PC-9 (cell line): ENCODE measurements at regions not wholly inside any gene's neighbourhood (a gene's known extent, or its start where the extent isn't known, plus 50 kb on each side); places are given as distances from the start of the nearest gene placed in this dataset.

Experiments
- BruUV-seq: library from RNA; stranded (reverse); fragments of 400-500 nt; replicated peaks from 2 replicates; lab custom pipeline; 2021; lab: Mats Ljungman, UMichigan
- CTCF ChIA-PET: fragments of 300-600 bp; sonication (Branson Sonifier 250); formaldehyde crosslinking; loops from one replicate; lab custom pipeline; 2022; ENCODE audit warnings: antibody characterized with exemption; lab: Charles Lee
- POLR2A ChIA-PET: fragments of 300-600 bp; sonication (Branson Sonifier 250); formaldehyde crosslinking; loops from one replicate; lab custom pipeline; 2022; ENCODE audit warnings: antibody characterized with exemption; ENCODE audit not compliant: unreplicated experiment; lab: Charles Lee
- DNase-seq, 2 experiments: peaks; one replicate each; pipeline versions ENCODE4 v3.0.0 to v3.0.0-alpha.2; 2015 to 2022; ENCODE audit warnings: mixed read lengths in 1 of 2
- H2AFZ ChIP-seq: fragments of 200-600 bp; sonication (generic); 2 replicates; pipeline ENCODE4 v1.8.1; 2017; ENCODE audit warnings: antibody characterized with exemption
- H3F3A ChIP-seq: fragments of 200-600 bp; sonication (generic); 2 replicates; pipeline ENCODE4 v1.8.1; 2017; ENCODE audit warnings: antibody characterized with exemption, mild to moderate bottlenecking, low read depth; ENCODE audit not compliant: insufficient read depth
- H3K27ac ChIP-seq: fragments of 200-600 bp; sonication (generic); 2 replicates; pipeline ENCODE4 v1.6.1; 2016; ENCODE audit warnings: mixed run types
- H3K27me3 ChIP-seq: fragments of 200-600 bp; sonication (generic); 2 replicates; pipeline ENCODE4 v1.6.1; 2016; ENCODE audit warnings: low read depth, mixed run types; ENCODE audit not compliant: insufficient read depth
- H3K36me3 ChIP-seq: fragments of 200-600 bp; sonication (generic); 2 replicates; pipeline ENCODE4 v1.6.1; 2016; ENCODE audit warnings: low read depth, mixed run types
- H3K4me1 ChIP-seq: fragments of 200-600 bp; sonication (generic); replicated peaks from 2 replicates; pipeline ENCODE4 v1.6.1; 2016; ENCODE audit warnings: mixed run types; ENCODE audit not compliant: insufficient read depth
- H3K4me2 ChIP-seq: fragments of 200-600 bp; sonication (generic); 2 replicates; pipeline ENCODE4 v1.6.1; 2017; ENCODE audit warnings: mixed run types
- H3K4me3 ChIP-seq: fragments of 200-600 bp; sonication (generic); 2 replicates; pipeline ENCODE4 v1.6.1; 2016; ENCODE audit warnings: mixed run types
- H3K79me2 ChIP-seq: fragments of 200-600 bp; sonication (generic); 2 replicates; pipeline ENCODE4 v1.6.1; 2017; ENCODE audit warnings: low read depth, mixed run types
- H3K9me2 ChIP-seq: fragments of 200-600 bp; sonication (generic); 2 replicates; pipeline ENCODE4 v1.8.1; 2017; ENCODE audit warnings: mild to moderate bottlenecking; ENCODE audit not compliant: insufficient read depth
- H3K9me3 ChIP-seq: fragments of 200-600 bp; sonication (generic); 2 replicates; pipeline ENCODE4 v1.8.1; 2016; ENCODE audit warnings: low read depth; ENCODE audit not compliant: insufficient read depth
- H4K20me1 ChIP-seq: fragments of 200-600 bp; sonication (generic); 2 replicates; pipeline ENCODE4 v1.8.1; 2017; ENCODE audit not compliant: insufficient read depth
- EZH2 ChIP-seq: fragments of 200-600 bp; sonication (generic); IDR thresholded peaks from 2 replicates; pipeline ENCODE4 v1.8.0; 2017; ENCODE audit warnings: antibody characterized with exemption, low read depth
- intact Hi-C: fragments of 100-400 bp; cut with micrococcal nuclease; formaldehyde crosslinking; loops from one replicate; pipeline ENCODE4 v1.10.0; 2022; ENCODE audit not compliant: unreplicated experiment
- TF ChIP-seq, protein P1 (sequence below): fragments of 200-600 bp; sonication (generic); conservative IDR thresholded peaks from 2 replicates; pipeline ENCODE4 v1.6.1; 2017; ENCODE audit warnings: mixed run types, antibody characterized with exemption, mild to moderate bottlenecking, moderate library complexity

- no peaks in the 10 kb centered on the region for H3K27me3 ChIP-seq
- no peak overlapping the region for H3K27ac ChIP-seq
- ChIA-PET POLR2A (no interaction called here), CTCF (no interaction called here)
- DNase-seq = no peak
- TF ChIP-seq, protein P1, sequence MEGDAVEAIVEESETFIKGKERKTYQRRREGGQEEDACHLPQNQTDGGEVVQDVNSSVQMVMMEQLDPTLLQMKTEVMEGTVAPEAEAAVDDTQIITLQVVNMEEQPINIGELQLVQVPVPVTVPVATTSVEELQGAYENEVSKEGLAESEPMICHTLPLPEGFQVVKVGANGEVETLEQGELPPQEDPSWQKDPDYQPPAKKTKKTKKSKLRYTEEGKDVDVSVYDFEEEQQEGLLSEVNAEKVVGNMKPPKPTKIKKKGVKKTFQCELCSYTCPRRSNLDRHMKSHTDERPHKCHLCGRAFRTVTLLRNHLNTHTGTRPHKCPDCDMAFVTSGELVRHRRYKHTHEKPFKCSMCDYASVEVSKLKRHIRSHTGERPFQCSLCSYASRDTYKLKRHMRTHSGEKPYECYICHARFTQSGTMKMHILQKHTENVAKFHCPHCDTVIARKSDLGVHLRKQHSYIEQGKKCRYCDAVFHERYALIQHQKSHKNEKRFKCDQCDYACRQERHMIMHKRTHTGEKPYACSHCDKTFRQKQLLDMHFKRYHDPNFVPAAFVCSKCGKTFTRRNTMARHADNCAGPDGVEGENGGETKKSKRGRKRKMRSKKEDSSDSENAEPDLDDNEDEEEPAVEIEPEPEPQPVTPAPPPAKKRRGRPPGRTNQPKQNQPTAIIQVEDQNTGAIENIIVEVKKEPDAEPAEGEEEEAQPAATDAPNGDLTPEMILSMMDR = no peak
- TF ChIP-seq EZH2 = no peak
- H2AFZ ChIP-seq = no peak overlapping the region
- no TSS peak for BruUV-seq
- H4K20me1 ChIP-seq = no peaks in the 10 kb centered on the region
- H3K4me1 ChIP-seq = no peaks in the 10 kb centered on the region
- H3K9me2 ChIP-seq = no peaks in the 10 kb centered on the region
- no peak overlapping the region for H3K4me3 ChIP-seq
- H3K79me2 ChIP-seq = no peaks in the 10 kb centered on the region
- H3F3A ChIP-seq = no peaks in the 10 kb centered on the region
- no peaks in the 10 kb centered on the region for H3K9me3 ChIP-seq
- H3K4me2 ChIP-seq = no peak overlapping the region
- H3K36me3 ChIP-seq = no peaks in the 10 kb centered on the region
- intact Hi-C loops = no loop called here
Measured at GRCh38 chrX:16067886-16068515, 55.4 kb upstream of the GRPR start.

- TF ChIP-seq, protein P1 = no peak
- no peak for TF ChIP-seq EZH2
- Histone ChIP-seq H2AFZ (no peak overlapping the region), H3K4me3 (no peak overlapping the region), H3K9me3 (no peaks in the 10 kb centered on the region), H3K27me3 (no peaks in the 10 kb centered on the region), H3K4me1 (no peaks in the 10 kb centered on the region), H3K9me2 (no peaks in the 10 kb centered on the region), H3K4me2 (no peak overlapping the region), H3K27ac (no peak overlapping the region), H4K20me1 (no peaks in the 10 kb centered on the region), H3K36me3 (no peaks in the 10 kb centered on the region), H3K79me2 (no peaks in the 10 kb centered on the region), H3F3A (no peaks in the 10 kb centered on the region)
- intact Hi-C loops = no loop called here
- no peak for DNase-seq
- ChIA-PET POLR2A (no interaction called here), CTCF (no interaction called here)
- BruUV-seq = no TSS peak
Measured at GRCh38 chrX:16063921-16064320, 59.4 kb upstream of the GRPR start.

GRCh38 chrX:16063141-16063540 is 60.2 kb upstream of the GRPR start:
- H3K27me3 ChIP-seq = no peaks in the 10 kb centered on the region
- no peaks in the 10 kb centered on the region for H3K4me1 ChIP-seq
- TF ChIP-seq, protein P1 = no peak
- TF ChIP-seq EZH2 = no peak
- H3F3A ChIP-seq = no peaks in the 10 kb centered on the region
- no peak overlapping the region for H3K27ac ChIP-seq
- intact Hi-C loops = no loop called here
- H3K9me3 ChIP-seq = no peaks in the 10 kb centered on the region
- no TSS peak for BruUV-seq
- H3K4me2 ChIP-seq = no peak overlapping the region
- no peaks in the 10 kb centered on the region for H3K36me3 ChIP-seq
- no peaks in the 10 kb centered on the region for H3K79me2 ChIP-seq
- H2AFZ ChIP-seq = no peak overlapping the region
- DNase-seq = no peak
- CTCF ChIA-PET = no interaction called here
- POLR2A ChIA-PET = no interaction called here
- H3K9me2 ChIP-seq = no peaks in the 10 kb centered on the region
- no peaks in the 10 kb centered on the region for H4K20me1 ChIP-seq
- H3K4me3 ChIP-seq = no peak overlapping the region
